ENCODE measurements at regions not wholly inside any gene's neighbourhood (a gene's known extent, or its start where the extent isn't known, plus 50 kb on each side); places are given as distances from the start of the nearest gene placed in this dataset.

- Histone ChIP-seq H3K27me3 (ENCODE audit: insufficient read depth, low read length) (peaks cover 26% of the 10 kb centered on the region), H3K27ac (ENCODE audit: low read depth, low read length) (no peak overlapping the region), H3K4me2 (ENCODE audit: low read length) (no peak overlapping the region), H2AFZ (ENCODE audit: low read depth, low read length, poor library complexity, severe bottlenecking) (no peak overlapping the region), H4K20me1 (ENCODE audit: insufficient read depth) (no peaks in the 10 kb centered on the region), H3K9me2 (ENCODE audit: insufficient read depth) (no peaks in the 10 kb centered on the region), H3K79me2 (ENCODE audit: insufficient read depth, low read length) (no peaks in the 10 kb centered on the region), H3K4me1 (ENCODE audit: control insufficient read depth in 1 of 2, insufficient read depth in 2 of 2, low read length in 2 of 2) (no peaks in the 10 kb centered on the region), H3K36me3 (ENCODE audit: control insufficient read depth in 1 of 2, insufficient read depth in 2 of 2, low read length in 2 of 2) (no peaks in the 10 kb centered on the region), H3K9me3 (ENCODE audit: control insufficient read depth in 1 of 2, insufficient read depth in 1 of 2, low read depth in 1 of 2, low read length in 2 of 2) (no peaks in the 10 kb centered on the region), H3K9ac (ENCODE audit: low read length) (no peak overlapping the region), H3K4me3 (replicated peaks in 1 of 2; ENCODE audit: low read depth in 1 of 2, low read length in 2 of 2) (no peak overlapping the region)
- no peak for TF ChIP-seq EZH2phosphoT487 (IDR thresholded peaks at IDR 0.05; ENCODE audit: borderline replicate concordance)
- TF ChIP-seq CBX3 (IDR thresholded peaks at IDR 0.05; ENCODE audit: low read depth), result no peak
- no peak for TF ChIP-seq ZFX (IDR thresholded peaks at IDR 0.05)
- no peak for TF ChIP-seq REST (IDR thresholded peaks at IDR 0.05; ENCODE audit: low read depth)
- TF ChIP-seq ATF3 (IDR thresholded peaks at IDR 0.05), result no peak
- TF ChIP-seq EGR1 (IDR thresholded peaks at IDR 0.05; ENCODE audit: low read depth), result no peak
- no peak for TF ChIP-seq SIN3A (IDR thresholded peaks at IDR 0.05; ENCODE audit: low read depth)
- TF ChIP-seq RAD21 (IDR thresholded peaks at IDR 0.05; ENCODE audit: low read depth), result no peak
- TF ChIP-seq CTCF (IDR thresholded peaks at IDR 0.05 in 2 of 3, conservative IDR thresholded peaks at IDR 0.05 in 1 of 3; ENCODE audit: borderline replicate concordance in 1 of 3, insufficient read depth in 1 of 3, low read depth in 2 of 3, low read length in 2 of 3), result no peak
- no peak for TF ChIP-seq SP1 (IDR thresholded peaks at IDR 0.05; ENCODE audit: low read depth)
- no peak for TF ChIP-seq YY1 (IDR thresholded peaks at IDR 0.05; ENCODE audit: extremely low read depth, insufficient replicate concordance, low read depth, low read length)
- no peak for TF ChIP-seq MAX (IDR thresholded peaks at IDR 0.05)
- TF ChIP-seq FOSL1 (IDR thresholded peaks at IDR 0.05; ENCODE audit: low read depth), result no peak
- DNase-seq (ENCODE audit: low read depth, low spot score) (no peak), ATAC-seq (no peak)
- BruUV-seq (replicated peaks), result no TSS peak
- CTCF ChIA-PET, result no interaction called here
- RAD21 ChIA-PET (ENCODE audit: low non-redundant PET in 1 of 2, low total read pairs in 2 of 2, uncharacterized antibody in 2 of 2, unreplicated experiment in 2 of 2), result no interaction called here
- intact Hi-C loops (cut with micrococcal nuclease), result no loop called here
- POLR2A ChIA-PET, result no interaction called here
Observed at GRCh38 chr1:243979396-243979795, 71.7 kb upstream of the ZBTB18 start.
